Testis (tissue), 2 donors: ENCODE measurements at regions not wholly inside any gene's neighbourhood (a gene's known extent, or its start where the extent isn't known, plus 50 kb on each side); places are given as distances from the start of the nearest gene placed in this dataset.

Source experiments
- POLR2A ChIP-seq: fragments of 450-650 bp; IDR thresholded peaks from one replicate; pipeline ENCODE4 v1.6.1; 2017; ENCODE audit warnings: antibody characterized with exemption, mild to moderate bottlenecking, moderate library complexity
- TF ChIP-seq, protein P1 (sequence below), 3 experiments: fragments of 450-650 bp in 2 of 3; fragments of 200-600 bp in 1 of 3; sonication (generic) in 1 of 3; IDR thresholded peaks; one replicate each; pipeline ENCODE4 v1.5.1; 2016 to 2019; ENCODE audit warnings: antibody characterized with exemption in 3 of 3, mild to moderate bottlenecking in 2 of 3, moderate library complexity in 1 of 3

DNA sequence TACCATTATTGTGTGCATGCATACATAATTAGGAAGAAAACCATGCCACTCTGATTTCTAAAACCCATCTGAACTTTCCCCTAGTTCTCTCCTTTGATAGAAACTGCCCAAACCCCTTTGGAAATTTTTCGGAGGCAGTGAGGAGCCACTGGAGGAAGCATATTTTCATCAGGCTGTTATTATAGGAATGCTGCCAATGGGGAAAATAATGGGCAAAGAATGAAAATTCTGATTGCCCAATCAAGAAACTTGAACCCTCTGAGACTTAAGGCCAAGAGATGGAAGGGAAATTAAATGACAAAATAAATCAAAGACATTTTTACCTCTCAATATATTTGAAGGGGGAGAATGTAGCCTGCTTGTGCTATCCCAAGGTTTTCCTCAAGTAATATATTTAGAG lies 376.0 kb upstream of the PDZRN3 start:
- TF ChIP-seq, protein P1, sequence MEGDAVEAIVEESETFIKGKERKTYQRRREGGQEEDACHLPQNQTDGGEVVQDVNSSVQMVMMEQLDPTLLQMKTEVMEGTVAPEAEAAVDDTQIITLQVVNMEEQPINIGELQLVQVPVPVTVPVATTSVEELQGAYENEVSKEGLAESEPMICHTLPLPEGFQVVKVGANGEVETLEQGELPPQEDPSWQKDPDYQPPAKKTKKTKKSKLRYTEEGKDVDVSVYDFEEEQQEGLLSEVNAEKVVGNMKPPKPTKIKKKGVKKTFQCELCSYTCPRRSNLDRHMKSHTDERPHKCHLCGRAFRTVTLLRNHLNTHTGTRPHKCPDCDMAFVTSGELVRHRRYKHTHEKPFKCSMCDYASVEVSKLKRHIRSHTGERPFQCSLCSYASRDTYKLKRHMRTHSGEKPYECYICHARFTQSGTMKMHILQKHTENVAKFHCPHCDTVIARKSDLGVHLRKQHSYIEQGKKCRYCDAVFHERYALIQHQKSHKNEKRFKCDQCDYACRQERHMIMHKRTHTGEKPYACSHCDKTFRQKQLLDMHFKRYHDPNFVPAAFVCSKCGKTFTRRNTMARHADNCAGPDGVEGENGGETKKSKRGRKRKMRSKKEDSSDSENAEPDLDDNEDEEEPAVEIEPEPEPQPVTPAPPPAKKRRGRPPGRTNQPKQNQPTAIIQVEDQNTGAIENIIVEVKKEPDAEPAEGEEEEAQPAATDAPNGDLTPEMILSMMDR (IDR thresholded peaks at IDR 0.05), result no peak
- no peak for TF ChIP-seq POLR2A
